Dendritic cell treated with granulocyte-macrophage colony-stimulating factor and Interleukin-4, amounts not matched to agents 40 ng/mL and 50 ng/mL, for 4 days (primary cell): ENCODE measurements at regions not wholly inside any gene's neighbourhood (a gene's known extent, or its start where the extent isn't known, plus 50 kb on each side); places are given as distances from the start of the nearest gene placed in this dataset.
"Not testable (repeated sequence)": the region's sequence is repeated elsewhere in the genome, so short reads cannot be mapped to it uniquely, and the experiment has no call there.

ENCODE experiments used
- H3K27ac Mint-ChIP-seq: one replicate; pipeline ENCODE4 v1.8.0; 2022; ENCODE audit warnings: mild to moderate bottlenecking, mixed read lengths
- H3K27me3 Mint-ChIP-seq: one replicate; pipeline ENCODE4 v1.8.0; 2022; ENCODE audit warnings: mild to moderate bottlenecking, mixed read lengths
- H3K36me3 Mint-ChIP-seq: one replicate; pipeline ENCODE4 v1.8.0; 2022; ENCODE audit warnings: low read depth, mixed read lengths
- H3K4me1 Mint-ChIP-seq: one replicate; pipeline ENCODE4 v1.8.0; 2022; ENCODE audit warnings: low read depth, mixed read lengths
- H3K4me3 Mint-ChIP-seq: one replicate; pipeline ENCODE4 v1.8.0; 2022; ENCODE audit warnings: mild to moderate bottlenecking, moderate library complexity, mixed read lengths
- H3K9me3 Mint-ChIP-seq: one replicate; pipeline ENCODE4 v1.8.0; 2022; ENCODE audit warnings: mixed read lengths
- intact Hi-C: fragments of 100-400 bp; cut with micrococcal nuclease; formaldehyde crosslinking; loops from one replicate; pipeline ENCODE4 v1.15.0; 2022

- no peaks in the 10 kb centered on the region for H3K27me3 Mint-ChIP-seq
- H3K36me3 Mint-ChIP-seq = no peaks in the 10 kb centered on the region
- no peaks in the 10 kb centered on the region for H3K9me3 Mint-ChIP-seq
- H3K27ac Mint-ChIP-seq = no peak overlapping the region
- intact Hi-C loops = no loop called here
- H3K4me1 Mint-ChIP-seq = no peaks in the 10 kb centered on the region
- no peak overlapping the region for H3K4me3 Mint-ChIP-seq
These were observed 352.0 kb downstream of the TSHZ3 start for GRCh38 chr19:30997222-30997621.

- Mint-ChIP-seq H3K27ac (no peak overlapping the region), H3K27me3 (no peaks in the 10 kb centered on the region), H3K4me1 (no peaks in the 10 kb centered on the region), H3K36me3 (no peaks in the 10 kb centered on the region), H3K9me3 (peaks cover 9% of the 10 kb centered on the region), H3K4me3 (no peak overlapping the region)
- intact Hi-C loops = no loop called here
These were observed 370.6 kb downstream of the TSHZ3 start for GRCh38 chr19:30978639-30979038.

- Mint-ChIP-seq H3K27me3 (no peaks in the 10 kb centered on the region), H3K4me1 (no peaks in the 10 kb centered on the region), H3K4me3 (no peak overlapping the region), H3K9me3 (no peaks in the 10 kb centered on the region), H3K36me3 (no peaks in the 10 kb centered on the region), H3K27ac (no peak overlapping the region)
- intact Hi-C loops = no loop called here
These were observed 379.6 kb downstream of the TSHZ3 start for GRCh38 chr19:30969591-30969990.

- intact Hi-C loops = no loop called here
- no peaks in the 10 kb centered on the region for H3K27me3 Mint-ChIP-seq
- H3K9me3 Mint-ChIP-seq = no peaks in the 10 kb centered on the region
- no peaks in the 10 kb centered on the region for H3K4me1 Mint-ChIP-seq
- H3K27ac Mint-ChIP-seq = no peak overlapping the region
- H3K4me3 Mint-ChIP-seq = no peak overlapping the region
- no peaks in the 10 kb centered on the region for H3K36me3 Mint-ChIP-seq
These were observed 380.3 kb downstream of the TSHZ3 start for GRCh38 chr19:30968841-30969399.

- no peaks in the 10 kb centered on the region for H3K4me1 Mint-ChIP-seq
- H3K27ac Mint-ChIP-seq = no peak overlapping the region
- intact Hi-C loops = no loop called here
- H3K9me3 Mint-ChIP-seq = no peaks in the 10 kb centered on the region
- no peaks in the 10 kb centered on the region for H3K27me3 Mint-ChIP-seq
- H3K36me3 Mint-ChIP-seq = no peaks in the 10 kb centered on the region
- H3K4me3 Mint-ChIP-seq = no peak overlapping the region
These were observed 381.0 kb downstream of the TSHZ3 start for GRCh38 chr19:30968210-30968609.

- no peak overlapping the region for H3K4me3 Mint-ChIP-seq
- no peaks in the 10 kb centered on the region for H3K27me3 Mint-ChIP-seq
- no peaks in the 10 kb centered on the region for H3K9me3 Mint-ChIP-seq
- intact Hi-C loops = no loop called here
- H3K36me3 Mint-ChIP-seq = no peaks in the 10 kb centered on the region
- no peaks in the 10 kb centered on the region for H3K4me1 Mint-ChIP-seq
- no peak overlapping the region for H3K27ac Mint-ChIP-seq
These were observed 382.8 kb downstream of the TSHZ3 start for GRCh38 chr19:30966486-30966885.

GRCh38 chr19:30959011-30959410 lies 390.2 kb downstream of the TSHZ3 start:
- no peaks in the 10 kb centered on the region for H3K4me1 Mint-ChIP-seq

GRCh38 chr19:30955112-30956104 lies 393.8 kb downstream of the TSHZ3 start:
- H3K4me1 Mint-ChIP-seq = no peaks in the 10 kb centered on the region
- H3K4me3 Mint-ChIP-seq = no peak overlapping the region
- intact Hi-C loops = no loop called here
- H3K27me3 Mint-ChIP-seq = peaks cover 5% of the 10 kb centered on the region
- H3K36me3 Mint-ChIP-seq = no peaks in the 10 kb centered on the region
- no peak overlapping the region for H3K27ac Mint-ChIP-seq
- no peaks in the 10 kb centered on the region for H3K9me3 Mint-ChIP-seq

More at GRCh38 chr19:30959011-30959410, 390.2 kb downstream of the TSHZ3 start:
- no peaks in the 10 kb centered on the region for H3K36me3 Mint-ChIP-seq
- no peak overlapping the region for H3K4me3 Mint-ChIP-seq
- H3K27me3 Mint-ChIP-seq = no peaks in the 10 kb centered on the region
- no peaks in the 10 kb centered on the region for H3K9me3 Mint-ChIP-seq
- intact Hi-C loops = no loop called here
- no peak overlapping the region for H3K27ac Mint-ChIP-seq

- intact Hi-C loops, H3K9me3 Mint-ChIP-seq, H3K4me1 Mint-ChIP-seq, H3K36me3 Mint-ChIP-seq, H3K4me3 Mint-ChIP-seq, H3K27me3 Mint-ChIP-seq, H3K27ac Mint-ChIP-seq: not testable (repeated sequence)
These were observed 404.8 kb downstream of the TSHZ3 start for GRCh38 chr19:30944276-30944932.

GRCh38 chr19:30943101-30943843 lies 406.0 kb downstream of the TSHZ3 start:
- Mint-ChIP-seq H3K27me3 (peaks cover 10% of the 10 kb centered on the region), H3K4me1 (no peaks in the 10 kb centered on the region), H3K27ac (no peak overlapping the region), H3K9me3 (no peaks in the 10 kb centered on the region), H3K36me3 (no peaks in the 10 kb centered on the region), H3K4me3 (no peak overlapping the region)
- intact Hi-C loops = no loop called here

GRCh38 chr19:30942636-30943035 lies 406.6 kb downstream of the TSHZ3 start:
- no peaks in the 10 kb centered on the region for H3K4me1 Mint-ChIP-seq
- H3K9me3 Mint-ChIP-seq = no peaks in the 10 kb centered on the region
- peaks cover 10% of the 10 kb centered on the region for H3K27me3 Mint-ChIP-seq
- H3K4me3 Mint-ChIP-seq = no peak overlapping the region
- H3K27ac Mint-ChIP-seq = no peak overlapping the region
- intact Hi-C loops = no loop called here
- H3K36me3 Mint-ChIP-seq = no peaks in the 10 kb centered on the region

GRCh38 chr19:30941591-30941990 lies 407.6 kb downstream of the TSHZ3 start:
- intact Hi-C loops = no loop called here
- H3K9me3 Mint-ChIP-seq = no peaks in the 10 kb centered on the region
- no peak overlapping the region for H3K4me3 Mint-ChIP-seq
- H3K4me1 Mint-ChIP-seq = no peaks in the 10 kb centered on the region
- no peak overlapping the region for H3K27ac Mint-ChIP-seq
- H3K36me3 Mint-ChIP-seq = no peaks in the 10 kb centered on the region
- H3K27me3 Mint-ChIP-seq = peaks cover 10% of the 10 kb centered on the region

GRCh38 chr19:30936276-30936675 lies 413.0 kb downstream of the TSHZ3 start:
- Mint-ChIP-seq H3K4me3 (no peak overlapping the region), H3K36me3 (no peaks in the 10 kb centered on the region), H3K4me1 (no peaks in the 10 kb centered on the region), H3K27ac (no peak overlapping the region), H3K9me3 (no peaks in the 10 kb centered on the region), H3K27me3 (peaks cover 4% of the 10 kb centered on the region)
- intact Hi-C loops = no loop called here

- Mint-ChIP-seq H3K9me3 (no peaks in the 10 kb centered on the region), H3K27me3 (peaks cover 4% of the 10 kb centered on the region), H3K4me3 (no peak overlapping the region), H3K4me1 (no peaks in the 10 kb centered on the region), H3K36me3 (no peaks in the 10 kb centered on the region), H3K27ac (no peak overlapping the region)
- intact Hi-C loops = no loop called here
These were observed 414.1 kb downstream of the TSHZ3 start for GRCh38 chr19:30935146-30935545.
